WTC11 (cell line): ENCODE measurements at regions not wholly inside any gene's neighbourhood (a gene's known extent, or its start where the extent isn't known, plus 50 kb on each side); places are given as distances from the start of the nearest gene placed in this dataset.

Experiments
- ATAC-seq: fragments of 200-7000 bp; cut with Tn5 transposase; 2 replicates; pipeline ENCODE4 v1.10.0; 2021; ENCODE audit warnings: mild to moderate bottlenecking, moderate library complexity
- CTCF ChIA-PET: fragments of 300-600 bp; sonication (Branson Sonifier 250); formaldehyde crosslinking; loops from one replicate; lab custom pipeline; 2021; ENCODE audit warnings: antibody characterized with exemption; lab: Charles Lee
- POLR2A ChIA-PET: fragments of 350-600 bp; sonication (Branson Sonifier 250); formaldehyde crosslinking; loops from one replicate; lab custom pipeline; 2021; ENCODE audit warnings: antibody characterized with exemption; lab: Charles Lee
- DNase-seq: peaks from one replicate; pipeline ENCODE4 v3.0.0; 2021; ENCODE audit warnings: low spot score
- H3K27ac Mint-ChIP-seq: 2 replicates; pipeline ENCODE4 v1.8.0; 2021; ENCODE audit warnings: mixed read lengths
- H3K27me3 Mint-ChIP-seq: 2 replicates; pipeline ENCODE4 v1.8.0; 2021; ENCODE audit warnings: low read depth, mild to moderate bottlenecking, moderate library complexity, mixed read lengths
- H3K36me3 Mint-ChIP-seq: 2 replicates; pipeline ENCODE4 v1.8.0; 2021; ENCODE audit warnings: mixed read lengths
- H3K4me1 Mint-ChIP-seq: 2 replicates; pipeline ENCODE4 v1.8.0; 2022; ENCODE audit warnings: mixed read lengths
- H3K4me3 Mint-ChIP-seq: 2 replicates; pipeline ENCODE4 v1.8.0; 2021; ENCODE audit warnings: mild to moderate bottlenecking, moderate library complexity, mixed read lengths
- H3K9me3 Mint-ChIP-seq: 2 replicates; pipeline ENCODE4 v1.8.0; 2021; ENCODE audit warnings: mixed read lengths
- ELF4 ChIP-seq: sonication (generic); formaldehyde crosslinking; IDR thresholded peaks from 2 replicates; pipeline ENCODE4 v1.8.1; 2022; ENCODE audit warnings: low read depth, mild to moderate bottlenecking, moderate library complexity, missing genetic modification reagents
- ESRRA ChIP-seq: sonication (generic); formaldehyde crosslinking; IDR thresholded peaks from 2 replicates; pipeline ENCODE4 v1.8.1; 2022; ENCODE audit warnings: mild to moderate bottlenecking, missing genetic modification reagents, borderline replicate concordance
- FOXJ3 ChIP-seq: sonication (generic); formaldehyde crosslinking; IDR thresholded peaks from 2 replicates; pipeline ENCODE4 v1.9.0; 2021; ENCODE audit warnings: missing genetic modification reagents, mild to moderate bottlenecking, borderline replicate concordance
- IRF2 ChIP-seq: sonication (generic); formaldehyde crosslinking; IDR thresholded peaks from 2 replicates; pipeline ENCODE4 v1.8.0; 2022; ENCODE audit warnings: low read depth, missing genetic modification reagents, borderline replicate concordance
- ZNF232 ChIP-seq: sonication (generic); formaldehyde crosslinking; IDR thresholded peaks from 2 replicates; pipeline ENCODE4 v1.8.0; 2022; ENCODE audit warnings: mild to moderate bottlenecking, missing genetic modification reagents
- ZNF396 ChIP-seq: fragments of 250-450 bp; sonication (Bioruptor Pico); IDR thresholded peaks from 2 replicates; pipeline ENCODE4 v1.8.0; 2021; ENCODE audit warnings: mild to moderate bottlenecking, moderate library complexity, borderline replicate concordance
- TF ChIP-seq, protein P1 (sequence below): sonication (generic); formaldehyde crosslinking; IDR thresholded peaks from 2 replicates; pipeline ENCODE4 v1.8.0; 2023; ENCODE audit warnings: mild to moderate bottlenecking, missing genetic modification reagents
- TF ChIP-seq, protein P2 (sequence below): fragments of 200-600 bp; IDR thresholded peaks from 2 replicates; pipeline ENCODE4 v1.8.0; 2022; ENCODE audit warnings: antibody characterized with exemption
- TF ChIP-seq, protein P3 (sequence below): sonication (generic); formaldehyde crosslinking; IDR thresholded peaks from 2 replicates; pipeline ENCODE4 v1.8.0; 2022; ENCODE audit warnings: missing genetic modification reagents
- TF ChIP-seq, protein P4 (sequence below): sonication (generic); formaldehyde crosslinking; IDR thresholded peaks from 2 replicates; pipeline ENCODE4 v1.8.0; 2023; ENCODE audit warnings: missing genetic modification reagents, mild to moderate bottlenecking, borderline replicate concordance
- TF ChIP-seq, protein P5 (sequence below): fragments of 250-450 bp; sonication (Bioruptor Pico); IDR thresholded peaks from 2 replicates; pipeline ENCODE4 v1.9.0; 2021; ENCODE audit warnings: moderate library complexity, mild to moderate bottlenecking, inconsistent platforms, borderline replicate concordance

DNA sequence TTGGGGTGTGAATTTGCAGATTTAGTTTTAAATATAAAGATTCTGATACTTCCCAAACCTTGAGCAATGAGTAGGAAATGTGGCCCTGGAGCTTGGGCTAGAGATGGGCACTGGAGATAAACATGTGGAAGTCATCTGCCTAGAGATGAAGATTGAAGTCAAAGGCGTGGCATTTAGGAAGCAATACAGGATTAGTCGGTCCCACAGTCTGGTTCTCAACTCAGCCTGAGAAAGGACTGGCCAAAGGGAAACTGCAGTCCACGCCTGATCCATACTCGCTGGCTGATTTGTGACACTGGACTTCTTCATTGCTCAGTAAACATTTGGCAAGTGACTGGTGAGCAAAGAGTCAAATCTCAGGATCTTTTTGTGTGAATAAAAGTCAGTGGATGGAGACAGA lies 268.2 kb upstream of the ATP2B1 start (continued):
- TF ChIP-seq, protein P1, sequence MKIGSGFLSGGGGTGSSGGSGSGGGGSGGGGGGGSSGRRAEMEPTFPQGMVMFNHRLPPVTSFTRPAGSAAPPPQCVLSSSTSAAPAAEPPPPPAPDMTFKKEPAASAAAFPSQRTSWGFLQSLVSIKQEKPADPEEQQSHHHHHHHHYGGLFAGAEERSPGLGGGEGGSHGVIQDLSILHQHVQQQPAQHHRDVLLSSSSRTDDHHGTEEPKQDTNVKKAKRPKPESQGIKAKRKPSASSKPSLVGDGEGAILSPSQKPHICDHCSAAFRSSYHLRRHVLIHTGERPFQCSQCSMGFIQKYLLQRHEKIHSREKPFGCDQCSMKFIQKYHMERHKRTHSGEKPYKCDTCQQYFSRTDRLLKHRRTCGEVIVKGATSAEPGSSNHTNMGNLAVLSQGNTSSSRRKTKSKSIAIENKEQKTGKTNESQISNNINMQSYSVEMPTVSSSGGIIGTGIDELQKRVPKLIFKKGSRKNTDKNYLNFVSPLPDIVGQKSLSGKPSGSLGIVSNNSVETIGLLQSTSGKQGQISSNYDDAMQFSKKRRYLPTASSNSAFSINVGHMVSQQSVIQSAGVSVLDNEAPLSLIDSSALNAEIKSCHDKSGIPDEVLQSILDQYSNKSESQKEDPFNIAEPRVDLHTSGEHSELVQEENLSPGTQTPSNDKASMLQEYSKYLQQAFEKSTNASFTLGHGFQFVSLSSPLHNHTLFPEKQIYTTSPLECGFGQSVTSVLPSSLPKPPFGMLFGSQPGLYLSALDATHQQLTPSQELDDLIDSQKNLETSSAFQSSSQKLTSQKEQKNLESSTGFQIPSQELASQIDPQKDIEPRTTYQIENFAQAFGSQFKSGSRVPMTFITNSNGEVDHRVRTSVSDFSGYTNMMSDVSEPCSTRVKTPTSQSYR (CRISPR knock-in tag), result no peak
- TF ChIP-seq, protein P2, sequence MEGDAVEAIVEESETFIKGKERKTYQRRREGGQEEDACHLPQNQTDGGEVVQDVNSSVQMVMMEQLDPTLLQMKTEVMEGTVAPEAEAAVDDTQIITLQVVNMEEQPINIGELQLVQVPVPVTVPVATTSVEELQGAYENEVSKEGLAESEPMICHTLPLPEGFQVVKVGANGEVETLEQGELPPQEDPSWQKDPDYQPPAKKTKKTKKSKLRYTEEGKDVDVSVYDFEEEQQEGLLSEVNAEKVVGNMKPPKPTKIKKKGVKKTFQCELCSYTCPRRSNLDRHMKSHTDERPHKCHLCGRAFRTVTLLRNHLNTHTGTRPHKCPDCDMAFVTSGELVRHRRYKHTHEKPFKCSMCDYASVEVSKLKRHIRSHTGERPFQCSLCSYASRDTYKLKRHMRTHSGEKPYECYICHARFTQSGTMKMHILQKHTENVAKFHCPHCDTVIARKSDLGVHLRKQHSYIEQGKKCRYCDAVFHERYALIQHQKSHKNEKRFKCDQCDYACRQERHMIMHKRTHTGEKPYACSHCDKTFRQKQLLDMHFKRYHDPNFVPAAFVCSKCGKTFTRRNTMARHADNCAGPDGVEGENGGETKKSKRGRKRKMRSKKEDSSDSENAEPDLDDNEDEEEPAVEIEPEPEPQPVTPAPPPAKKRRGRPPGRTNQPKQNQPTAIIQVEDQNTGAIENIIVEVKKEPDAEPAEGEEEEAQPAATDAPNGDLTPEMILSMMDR, result no peak

DNA sequence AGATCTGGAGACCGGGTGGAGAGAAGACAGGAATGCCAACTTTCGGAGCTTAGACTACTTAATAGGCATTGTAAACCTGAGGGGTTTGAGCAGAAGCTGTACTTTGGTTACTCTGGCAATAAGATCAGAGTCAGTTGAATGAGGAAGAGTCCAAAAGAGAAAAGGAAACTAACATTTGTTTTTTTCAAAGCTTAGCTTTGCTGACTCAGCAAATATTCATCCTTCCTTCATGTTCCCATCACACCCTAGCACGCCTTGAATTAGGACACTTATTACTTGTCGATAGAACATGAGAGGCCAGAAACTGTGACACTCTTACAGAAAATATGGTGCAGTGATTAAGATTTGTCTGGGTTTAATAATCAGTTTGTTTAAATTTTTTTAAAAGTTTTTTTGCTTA lies 266.9 kb upstream of the ATP2B1 start:
- Mint-ChIP-seq H3K36me3 (no peaks in the 10 kb centered on the region), H3K27ac (no peak overlapping the region), H3K9me3 (no peaks in the 10 kb centered on the region), H3K4me1 (peaks cover 15% of the 10 kb centered on the region), H3K27me3 (no peaks in the 10 kb centered on the region), H3K4me3 (no peak overlapping the region)
- ChIA-PET CTCF (no interaction called here), POLR2A (no interaction called here)
- DNase-seq (no peak), ATAC-seq (no peak)
- TF ChIP-seq ELF4 (no peak), ZNF396 (CRISPR knock-in tag) (no peak), FOXJ3 (CRISPR knock-in tag) (no peak), ESRRA (CRISPR knock-in tag) (no peak), ZNF232 (CRISPR knock-in tag) (no peak), IRF2 (no peak)
- TF ChIP-seq, protein P3, sequence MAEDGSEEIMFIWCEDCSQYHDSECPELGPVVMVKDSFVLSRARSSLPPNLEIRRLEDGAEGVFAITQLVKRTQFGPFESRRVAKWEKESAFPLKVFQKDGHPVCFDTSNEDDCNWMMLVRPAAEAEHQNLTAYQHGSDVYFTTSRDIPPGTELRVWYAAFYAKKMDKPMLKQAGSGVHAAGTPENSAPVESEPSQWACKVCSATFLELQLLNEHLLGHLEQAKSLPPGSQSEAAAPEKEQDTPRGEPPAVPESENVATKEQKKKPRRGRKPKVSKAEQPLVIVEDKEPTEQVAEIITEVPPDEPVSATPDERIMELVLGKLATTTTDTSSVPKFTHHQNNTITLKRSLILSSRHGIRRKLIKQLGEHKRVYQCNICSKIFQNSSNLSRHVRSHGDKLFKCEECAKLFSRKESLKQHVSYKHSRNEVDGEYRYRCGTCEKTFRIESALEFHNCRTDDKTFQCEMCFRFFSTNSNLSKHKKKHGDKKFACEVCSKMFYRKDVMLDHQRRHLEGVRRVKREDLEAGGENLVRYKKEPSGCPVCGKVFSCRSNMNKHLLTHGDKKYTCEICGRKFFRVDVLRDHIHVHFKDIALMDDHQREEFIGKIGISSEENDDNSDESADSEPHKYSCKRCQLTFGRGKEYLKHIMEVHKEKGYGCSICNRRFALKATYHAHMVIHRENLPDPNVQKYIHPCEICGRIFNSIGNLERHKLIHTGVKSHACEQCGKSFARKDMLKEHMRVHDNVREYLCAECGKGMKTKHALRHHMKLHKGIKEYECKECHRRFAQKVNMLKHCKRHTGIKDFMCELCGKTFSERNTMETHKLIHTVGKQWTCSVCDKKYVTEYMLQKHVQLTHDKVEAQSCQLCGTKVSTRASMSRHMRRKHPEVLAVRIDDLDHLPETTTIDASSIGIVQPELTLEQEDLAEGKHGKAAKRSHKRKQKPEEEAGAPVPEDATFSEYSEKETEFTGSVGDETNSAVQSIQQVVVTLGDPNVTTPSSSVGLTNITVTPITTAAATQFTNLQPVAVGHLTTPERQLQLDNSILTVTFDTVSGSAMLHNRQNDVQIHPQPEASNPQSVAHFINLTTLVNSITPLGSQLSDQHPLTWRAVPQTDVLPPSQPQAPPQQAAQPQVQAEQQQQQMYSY (CRISPR knock-in tag), result no peak
- TF ChIP-seq, protein P1 (CRISPR knock-in tag), result no peak
- TF ChIP-seq, protein P4, sequence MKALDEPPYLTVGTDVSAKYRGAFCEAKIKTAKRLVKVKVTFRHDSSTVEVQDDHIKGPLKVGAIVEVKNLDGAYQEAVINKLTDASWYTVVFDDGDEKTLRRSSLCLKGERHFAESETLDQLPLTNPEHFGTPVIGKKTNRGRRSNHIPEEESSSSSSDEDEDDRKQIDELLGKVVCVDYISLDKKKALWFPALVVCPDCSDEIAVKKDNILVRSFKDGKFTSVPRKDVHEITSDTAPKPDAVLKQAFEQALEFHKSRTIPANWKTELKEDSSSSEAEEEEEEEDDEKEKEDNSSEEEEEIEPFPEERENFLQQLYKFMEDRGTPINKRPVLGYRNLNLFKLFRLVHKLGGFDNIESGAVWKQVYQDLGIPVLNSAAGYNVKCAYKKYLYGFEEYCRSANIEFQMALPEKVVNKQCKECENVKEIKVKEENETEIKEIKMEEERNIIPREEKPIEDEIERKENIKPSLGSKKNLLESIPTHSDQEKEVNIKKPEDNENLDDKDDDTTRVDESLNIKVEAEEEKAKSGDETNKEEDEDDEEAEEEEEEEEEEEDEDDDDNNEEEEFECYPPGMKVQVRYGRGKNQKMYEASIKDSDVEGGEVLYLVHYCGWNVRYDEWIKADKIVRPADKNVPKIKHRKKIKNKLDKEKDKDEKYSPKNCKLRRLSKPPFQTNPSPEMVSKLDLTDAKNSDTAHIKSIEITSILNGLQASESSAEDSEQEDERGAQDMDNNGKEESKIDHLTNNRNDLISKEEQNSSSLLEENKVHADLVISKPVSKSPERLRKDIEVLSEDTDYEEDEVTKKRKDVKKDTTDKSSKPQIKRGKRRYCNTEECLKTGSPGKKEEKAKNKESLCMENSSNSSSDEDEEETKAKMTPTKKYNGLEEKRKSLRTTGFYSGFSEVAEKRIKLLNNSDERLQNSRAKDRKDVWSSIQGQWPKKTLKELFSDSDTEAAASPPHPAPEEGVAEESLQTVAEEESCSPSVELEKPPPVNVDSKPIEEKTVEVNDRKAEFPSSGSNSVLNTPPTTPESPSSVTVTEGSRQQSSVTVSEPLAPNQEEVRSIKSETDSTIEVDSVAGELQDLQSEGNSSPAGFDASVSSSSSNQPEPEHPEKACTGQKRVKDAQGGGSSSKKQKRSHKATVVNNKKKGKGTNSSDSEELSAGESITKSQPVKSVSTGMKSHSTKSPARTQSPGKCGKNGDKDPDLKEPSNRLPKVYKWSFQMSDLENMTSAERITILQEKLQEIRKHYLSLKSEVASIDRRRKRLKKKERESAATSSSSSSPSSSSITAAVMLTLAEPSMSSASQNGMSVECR (CRISPR knock-in tag), result no peak
- TF ChIP-seq, protein P5, sequence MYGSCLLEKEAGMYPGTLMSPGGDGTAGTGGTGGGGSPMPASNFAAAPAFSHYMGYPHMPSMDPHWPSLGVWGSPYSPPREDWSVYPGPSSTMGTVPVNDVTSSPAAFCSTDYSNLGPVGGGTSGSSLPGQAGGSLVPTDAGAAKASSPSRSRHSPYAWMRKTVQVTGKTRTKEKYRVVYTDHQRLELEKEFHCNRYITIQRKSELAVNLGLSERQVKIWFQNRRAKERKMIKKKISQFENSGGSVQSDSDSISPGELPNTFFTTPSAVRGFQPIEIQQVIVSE (CRISPR knock-in tag), result no peak
